CD14-positive monocyte (primary cell): ENCODE measurements at regions not wholly inside any gene's neighbourhood (a gene's known extent, or its start where the extent isn't known, plus 50 kb on each side); places are given as distances from the start of the nearest gene placed in this dataset.

ENCODE experiments used
- DNase-seq, 3 donors: peaks; one replicate each; pipeline ENCODE4 v3.0.0-alpha.2; 2011 to 2022
- H2AFZ ChIP-seq: 2 replicates; pipeline ENCODE4 v1.6.0; 2012; ENCODE audit warnings: mild to moderate bottlenecking, low read depth, low read length, inconsistent platforms; ENCODE audit not compliant: insufficient read depth, poor library complexity, severe bottlenecking
- H3K27ac ChIP-seq, 2 donors: 1 replicate in 1 of 2; 2 replicates in 1 of 2; pipeline ENCODE4 v1.5.1; 2012 to 2013; ENCODE audit warnings: low read length in 2 of 2, control low read depth in 1 of 2, inconsistent platforms in 1 of 2, low read depth in 1 of 2, mild to moderate bottlenecking in 1 of 2
- H3K27me3 ChIP-seq, 2 donors: one replicate each; pipeline versions ENCODE4 v1.6.0 to v1.6.1; 2011 to 2013; ENCODE audit warnings: low read length in 2 of 2; ENCODE audit not compliant: control insufficient read depth in 2 of 2, insufficient read depth in 2 of 2
- H3K36me3 ChIP-seq, 2 donors: replicated peaks in 1 of 2; 1 replicate in 1 of 2; 2 replicates in 1 of 2; pipeline versions ENCODE4 v1.5.1 to v1.6.1; 2012 to 2013; ENCODE audit warnings: low read length in 2 of 2, control low read depth in 1 of 2, inconsistent platforms in 1 of 2, mild to moderate bottlenecking in 1 of 2; ENCODE audit not compliant: insufficient read depth in 2 of 2, control insufficient read depth in 1 of 2
- H3K4me1 ChIP-seq, 2 donors: 1 replicate in 1 of 2; 2 replicates in 1 of 2; pipeline versions ENCODE4 v1.5.1 to v1.6.1; 2012 to 2013; ENCODE audit warnings: low read length in 2 of 2, control low read depth in 1 of 2, inconsistent platforms in 1 of 2, mild to moderate bottlenecking in 1 of 2, moderate library complexity in 1 of 2; ENCODE audit not compliant: insufficient read depth in 2 of 2, control insufficient read depth in 1 of 2
- H3K4me2 ChIP-seq: replicated peaks from 2 replicates; pipeline ENCODE3; 2012; ENCODE audit warnings: low read length, moderate library complexity, mild to moderate bottlenecking; ENCODE audit not compliant: poor library complexity, severe bottlenecking; ENCODE audit errors: extremely low read depth
- H3K4me3 ChIP-seq, 3 experiments: fragments of 200-600 bp in 1 of 3; sonication (generic) in 1 of 3; replicated peaks in 1 of 3; 1 replicate in 2 of 3; 2 replicates in 1 of 3; pipeline ENCODE4 v1.5.1; 2011 to 2013; ENCODE audit warnings: low read length in 3 of 3, mild to moderate bottlenecking in 3 of 3, control low read depth in 2 of 3, low read depth in 2 of 3, inconsistent platforms in 1 of 3, moderate library complexity in 1 of 3
- H3K79me2 ChIP-seq: 2 replicates; pipeline ENCODE4 v1.6.0; 2012; ENCODE audit warnings: mild to moderate bottlenecking, control low read depth, inconsistent platforms, low read length, moderate library complexity; ENCODE audit not compliant: insufficient read depth
- H3K9ac ChIP-seq: 2 replicates; pipeline ENCODE4 v1.6.0; 2017; ENCODE audit warnings: low read length, mild to moderate bottlenecking; ENCODE audit not compliant: insufficient read depth, poor library complexity, severe bottlenecking
- H3K9me3 ChIP-seq, 2 donors: replicated peaks in 1 of 2; 1 replicate in 1 of 2; 2 replicates in 1 of 2; pipeline versions ENCODE4 v1.5.1 to v1.6.1; 2012 to 2013; ENCODE audit warnings: low read length in 2 of 2, control low read depth in 1 of 2; ENCODE audit not compliant: control insufficient read depth in 1 of 2, insufficient read depth in 1 of 2
- H4K20me1 ChIP-seq: 2 replicates; pipeline ENCODE4 v1.6.0; 2012; ENCODE audit warnings: mild to moderate bottlenecking, low read length, control low read depth, moderate library complexity; ENCODE audit not compliant: insufficient read depth
- H3K27ac Mint-ChIP-seq, 7 donors: one replicate each; pipeline ENCODE4 v1.8.0; 2020; ENCODE audit warnings: mild to moderate bottlenecking in 7 of 7, mixed read lengths in 7 of 7, moderate library complexity in 6 of 7, inconsistent platforms in 2 of 7
- H3K27me3 Mint-ChIP-seq, 3 donors: one replicate each; pipeline ENCODE4 v1.8.0; 2021 to 2022; ENCODE audit warnings: low read depth in 3 of 3, mild to moderate bottlenecking in 3 of 3, mixed read lengths in 3 of 3, moderate library complexity in 3 of 3, inconsistent platforms in 1 of 3
- H3K36me3 Mint-ChIP-seq, 2 donors: one replicate each; pipeline ENCODE4 v1.8.0; 2020; ENCODE audit warnings: mixed read lengths in 2 of 2, inconsistent platforms in 1 of 2, mild to moderate bottlenecking in 1 of 2
- H3K4me1 Mint-ChIP-seq: one replicate; pipeline ENCODE4 v1.8.0; 2020; ENCODE audit warnings: mild to moderate bottlenecking, mixed read lengths
- H3K4me3 Mint-ChIP-seq, 2 donors: one replicate each; pipeline ENCODE4 v1.8.0; 2020; ENCODE audit warnings: mild to moderate bottlenecking in 2 of 2, mixed read lengths in 2 of 2, moderate library complexity in 1 of 2
- H3K9me3 Mint-ChIP-seq, 7 donors: one replicate each; pipeline ENCODE4 v1.8.0; 2020 to 2022; ENCODE audit warnings: mixed read lengths in 7 of 7, mild to moderate bottlenecking in 6 of 7, moderate library complexity in 6 of 7, inconsistent platforms in 2 of 7
- CTCF ChIP-seq: fragments of 200-600 bp; IDR thresholded peaks from one replicate; pipeline ENCODE4 v1.8.0; 2022; ENCODE audit warnings: antibody characterized with exemption, mild to moderate bottlenecking
- WGBS: methylation state at CpG from one replicate; pipeline ENCODE4 v1.1.5; 2013; ENCODE audit warnings: missing lambda C conversion rate; ENCODE audit not compliant: insufficient coverage; 5-methylcytosine and 5-hydroxymethylcytosine counted together
- intact Hi-C, 2 donors: fragments of 100-400 bp; cut with micrococcal nuclease; formaldehyde crosslinking; loops; one replicate each; pipeline versions ENCODE4 v1.15.0 to v1.15.1; 2023

- Histone ChIP-seq H3K36me3 (no peaks in the 10 kb centered on the region), H3K4me1 (no peaks in the 10 kb centered on the region), H3K79me2 (no peaks in the 10 kb centered on the region), H3K4me2 (no peak overlapping the region), H4K20me1 (no peaks in the 10 kb centered on the region), H3K9ac (no peak overlapping the region), H2AFZ (no peak overlapping the region), H3K4me3 (no peak overlapping the region), H3K27me3 (no peaks in the 10 kb centered on the region), H3K27ac (no peak overlapping the region), H3K9me3 (no peaks in the 10 kb centered on the region)
- no peak overlapping the region for H3K27ac Mint-ChIP-seq
- no peak for DNase-seq
- H3K4me3 Mint-ChIP-seq = no peak overlapping the region
- intact Hi-C loops = no loop called here
- no peak for TF ChIP-seq CTCF
- H3K36me3 Mint-ChIP-seq = no peaks in the 10 kb centered on the region
- no CpG with 5 or more reads among the region's 1 CpG for WGBS
- H3K27me3 Mint-ChIP-seq = peaks cover 0 to 2% (median 0%) of the 10 kb centered on the region in 3 donors
- no peaks in the 10 kb centered on the region for H3K9me3 Mint-ChIP-seq
- H3K4me1 Mint-ChIP-seq = no peaks in the 10 kb centered on the region
Observed at GRCh38 chr6:126873791-126874190, 244.7 kb upstream of the RSPO3 start.

GRCh38 chr6:126876446-126876845, 242.0 kb upstream of the RSPO3 start:
- H3K4me1 ChIP-seq = no peaks in the 10 kb centered on the region
- DNase-seq = no peak
- H3K4me3 ChIP-seq = no peak overlapping the region
- H3K36me3 Mint-ChIP-seq = no peaks in the 10 kb centered on the region
- no peaks in the 10 kb centered on the region for H3K27me3 ChIP-seq
- H3K4me1 Mint-ChIP-seq = no peaks in the 10 kb centered on the region
- H3K9ac ChIP-seq = no peak overlapping the region
- H3K27me3 Mint-ChIP-seq = peaks cover 0 to 2% (median 0%) of the 10 kb centered on the region in 3 donors
- no peaks in the 10 kb centered on the region for H3K79me2 ChIP-seq
- no CpG with 5 or more reads among the region's 1 CpG for WGBS
- no peaks in the 10 kb centered on the region for H4K20me1 ChIP-seq
- intact Hi-C loops = no loop called here
- no peak overlapping the region for H2AFZ ChIP-seq
- no peaks in the 10 kb centered on the region for H3K36me3 ChIP-seq
- H3K4me3 Mint-ChIP-seq = no peak overlapping the region
- H3K9me3 ChIP-seq = no peaks in the 10 kb centered on the region
- H3K27ac ChIP-seq = no peak overlapping the region
- no peak for TF ChIP-seq CTCF
- no peak overlapping the region for H3K4me2 ChIP-seq
- H3K27ac Mint-ChIP-seq = no peak overlapping the region
- H3K9me3 Mint-ChIP-seq = no peaks in the 10 kb centered on the region
